Stimulated activated CD4-positive, alpha-beta T cell treated with anti-CD3 and anti-CD28 coated beads, Interleukin-4, amount 100 ng/mL, for 4 hours (primary cell): ENCODE measurements at regions not wholly inside any gene's neighbourhood (a gene's known extent, or its start where the extent isn't known, plus 50 kb on each side); places are given as distances from the start of the nearest gene placed in this dataset.
"Not testable (repeated sequence)": the region's sequence is repeated elsewhere in the genome, so short reads cannot be mapped to it uniquely, and the experiment has no call there.

Experiments used
- DNase-seq, 2 experiments: peaks; one replicate each; pipeline ENCODE4 v3.0.0-alpha.2; 2020

DNA sequence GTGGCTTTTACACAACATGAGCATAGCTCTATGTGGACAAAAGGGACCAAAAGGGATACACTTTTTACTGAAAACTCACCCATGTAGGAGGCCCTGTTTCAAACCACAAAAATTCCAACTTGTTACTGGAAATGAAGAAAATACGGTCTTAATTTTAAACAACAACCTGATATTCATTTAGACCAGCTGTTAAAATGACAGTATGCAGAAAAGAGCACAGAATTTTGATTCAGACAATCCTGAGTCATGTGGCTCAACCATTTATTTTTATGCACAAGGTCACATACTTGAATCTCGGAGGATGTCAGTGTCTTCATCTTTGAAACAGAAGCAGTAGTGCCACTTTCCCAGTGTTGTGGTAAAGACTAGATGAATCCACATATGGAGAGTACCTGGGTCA lies 426.5 kb upstream of the NFE2L3 start:
- no peak for DNase-seq

DNA sequence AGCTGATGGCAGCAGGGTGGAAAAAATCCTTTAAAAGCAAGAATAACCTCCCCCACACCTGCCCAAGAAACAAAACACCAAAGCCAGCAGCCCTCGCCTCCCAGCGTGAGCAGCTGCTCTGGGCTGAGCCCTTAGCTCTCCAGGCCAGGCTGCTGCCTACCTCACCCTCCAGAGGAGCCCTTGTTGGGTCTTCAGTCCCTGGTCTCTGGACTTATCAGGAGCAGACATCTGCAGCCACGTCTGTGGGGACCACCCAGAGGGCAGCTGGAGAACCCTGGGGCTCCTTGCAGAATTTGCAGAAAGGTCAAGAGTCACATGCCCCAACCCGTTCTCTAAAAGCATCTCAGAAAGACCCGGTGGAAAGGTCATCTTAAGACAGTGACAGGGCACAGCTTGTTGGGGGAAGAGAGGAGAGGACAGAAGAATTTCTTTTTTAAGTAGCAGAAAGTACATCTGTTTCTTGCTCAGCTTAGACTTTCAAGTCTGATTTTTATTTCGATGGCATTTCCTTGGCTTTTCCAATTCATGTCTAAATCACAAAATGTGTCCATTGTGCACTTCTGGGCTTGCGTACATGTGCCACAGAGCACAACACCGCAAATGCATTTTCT lies 425.7 kb upstream of the NFE2L3 start:
- no peak for DNase-seq

DNA sequence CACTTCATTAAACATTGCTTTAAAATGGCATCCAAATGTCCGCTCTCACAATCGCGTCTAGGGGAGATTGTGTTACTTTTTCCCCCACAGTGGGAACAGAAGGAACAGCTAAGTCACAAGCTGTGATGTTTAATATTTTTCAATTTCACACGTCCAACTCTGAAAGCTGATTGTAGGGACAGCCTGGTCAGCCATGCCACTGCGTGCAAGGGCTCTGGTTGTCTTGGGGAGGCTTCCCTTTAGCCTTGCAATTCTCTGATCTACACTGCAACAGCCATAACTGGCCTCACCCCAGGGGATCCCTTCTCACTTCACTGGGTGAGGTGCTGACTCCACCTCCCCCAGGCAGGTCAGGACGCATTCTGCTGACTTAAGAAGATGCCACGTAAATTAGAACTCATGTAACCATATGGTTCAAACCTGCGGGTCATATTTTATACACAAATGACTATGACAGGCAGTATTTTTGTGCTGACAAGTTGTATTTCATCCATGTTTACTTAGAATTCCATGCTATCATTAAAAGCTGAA lies 425.2 kb upstream of the NFE2L3 start:
- DNase-seq: no peak

DNA sequence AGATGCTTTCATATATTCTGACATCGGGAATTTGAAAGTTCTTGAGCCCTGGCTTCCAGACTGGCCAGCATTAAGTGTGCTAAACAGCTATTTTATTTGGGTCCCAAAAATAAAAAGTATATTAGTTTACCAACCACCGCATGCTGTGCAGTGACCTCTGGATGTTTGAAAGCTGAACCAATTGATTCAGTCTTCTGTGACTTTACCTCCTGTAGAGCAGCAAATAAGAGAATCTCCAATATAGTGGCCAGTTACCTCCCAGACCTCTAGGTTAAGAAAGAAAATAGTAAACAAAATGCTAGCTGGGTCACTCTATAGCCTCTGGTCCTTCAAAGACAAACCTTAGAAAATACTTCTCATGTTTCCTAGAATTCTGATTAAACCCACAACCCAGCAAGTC lies 424.6 kb upstream of the NFE2L3 start:
- DNase-seq: no peak

DNA sequence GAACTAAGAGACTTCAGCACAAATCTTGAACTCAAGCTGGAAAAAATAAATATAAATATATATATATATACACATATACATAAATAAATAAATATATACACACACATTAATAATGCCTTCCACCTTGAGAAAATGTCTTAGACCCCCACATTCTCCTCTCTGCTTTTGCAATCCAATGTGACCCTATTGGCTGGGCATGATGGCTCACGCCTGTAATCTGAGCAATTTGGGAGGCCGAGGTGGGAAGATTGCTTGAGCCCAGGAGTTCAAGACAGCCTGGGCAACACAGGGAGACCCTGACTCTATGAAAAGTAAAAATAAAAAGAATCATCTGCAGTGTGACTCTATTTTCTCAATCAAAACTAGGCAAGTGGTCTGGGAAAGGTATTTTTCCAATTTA lies 424.1 kb upstream of the NFE2L3 start:
- DNase-seq: no peak

DNA sequence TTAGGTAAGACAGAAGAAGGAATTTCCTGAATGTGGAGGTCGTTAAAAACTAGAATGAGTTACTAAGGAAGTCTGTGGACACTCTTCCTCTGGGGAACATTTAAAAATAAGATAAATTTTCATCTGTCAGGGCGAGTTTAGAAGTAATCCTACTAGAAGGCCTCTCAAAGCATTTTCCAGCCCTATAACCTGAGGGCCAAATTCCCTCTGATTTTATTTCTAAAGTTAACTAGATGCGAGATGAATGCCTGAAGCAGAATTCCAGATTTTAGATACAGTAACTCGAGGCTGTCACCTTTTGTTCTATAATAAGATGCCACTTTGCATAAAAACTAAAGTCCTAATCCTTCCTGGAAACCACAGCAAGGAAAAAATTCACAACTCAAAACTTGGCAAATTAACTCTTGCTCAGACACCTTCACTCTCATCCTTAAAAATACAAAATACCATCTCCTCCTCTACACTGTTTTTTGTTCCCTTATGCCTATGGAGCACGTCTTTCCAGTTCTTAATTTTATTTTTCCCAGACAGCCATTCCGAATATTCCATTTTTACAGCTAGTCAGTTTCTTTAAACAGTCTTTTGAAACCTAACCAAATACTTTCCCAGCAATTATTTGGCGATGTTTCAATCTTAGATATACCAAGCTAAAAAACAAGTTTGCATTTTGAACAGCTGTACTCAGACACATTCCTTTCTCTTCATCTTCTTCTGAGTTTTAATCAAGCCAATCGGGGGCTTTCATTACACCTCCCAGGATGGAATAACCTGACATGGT lies 420.7 kb upstream of the NFE2L3 start:
- DNase-seq: no peak

DNA sequence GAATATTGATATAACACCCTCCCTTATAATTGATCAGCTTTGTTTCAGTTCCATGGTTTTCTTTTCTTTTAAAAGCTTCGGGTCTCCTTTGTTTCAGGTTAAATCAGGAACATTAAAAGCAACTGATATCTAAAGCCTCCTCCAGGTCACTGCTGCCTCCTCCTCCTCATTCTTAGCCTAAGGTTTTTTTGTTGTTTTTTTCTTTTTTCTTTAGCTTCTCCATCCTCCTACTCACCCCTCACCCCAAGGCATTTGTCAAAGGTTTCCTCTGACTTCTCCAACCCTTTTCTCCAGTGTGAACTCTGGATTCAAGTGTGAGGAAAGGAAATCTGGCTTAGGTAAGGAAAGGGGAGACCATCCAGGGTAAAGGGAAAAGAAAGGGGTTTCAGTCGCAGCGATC lies 420.2 kb upstream of the NFE2L3 start:
- DNase-seq: no peak

DNA sequence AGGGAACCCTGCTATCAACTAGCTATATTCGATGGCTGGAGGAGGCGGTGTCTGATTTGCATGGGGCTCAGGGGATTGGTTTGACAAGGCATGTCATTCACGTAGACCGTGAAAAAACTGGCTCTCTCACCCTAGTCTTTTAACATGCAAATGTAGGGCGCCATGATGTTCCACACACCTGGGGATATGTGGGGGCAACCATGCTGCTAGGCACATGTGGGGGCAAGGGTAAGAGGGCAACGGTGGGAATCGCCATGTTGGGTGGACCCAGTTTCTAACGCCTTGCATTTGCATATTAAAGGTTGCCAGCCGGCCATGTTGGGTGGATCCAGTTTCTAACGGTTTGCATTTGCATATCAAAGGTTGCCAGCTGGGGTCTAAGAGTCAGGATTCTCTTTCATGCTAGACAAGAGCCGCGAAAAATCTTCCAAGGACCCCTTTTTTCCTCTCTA lies 419.2 kb upstream of the NFE2L3 start:
- DNase-seq: no peak

DNA sequence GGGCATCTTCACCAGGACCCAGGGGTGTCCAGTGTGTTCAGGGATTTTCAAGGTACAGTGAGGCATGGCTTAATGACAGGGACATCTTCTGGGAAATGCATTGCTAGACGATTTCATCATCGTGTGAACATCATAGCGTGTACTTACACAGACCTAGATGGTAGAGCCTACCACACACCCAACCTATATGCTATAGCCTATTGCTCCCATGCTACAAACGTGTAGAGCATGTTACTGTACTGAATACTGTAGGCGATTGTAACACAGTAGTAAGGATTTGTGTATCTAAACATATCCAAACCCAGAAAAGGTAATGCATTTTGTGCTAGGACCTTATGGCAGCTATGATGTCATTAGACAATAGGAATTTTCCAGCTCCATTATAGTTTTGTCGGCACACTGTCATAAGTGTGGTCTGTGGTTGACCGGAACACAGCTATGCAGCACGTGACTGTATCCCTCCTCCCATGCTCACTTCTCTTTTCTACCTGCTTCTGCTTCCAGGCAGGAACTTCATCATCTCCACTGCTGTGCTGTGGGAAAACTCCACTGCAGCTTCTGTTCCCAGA lies 416.2 kb upstream of the NFE2L3 start:
- DNase-seq: no peak

DNA sequence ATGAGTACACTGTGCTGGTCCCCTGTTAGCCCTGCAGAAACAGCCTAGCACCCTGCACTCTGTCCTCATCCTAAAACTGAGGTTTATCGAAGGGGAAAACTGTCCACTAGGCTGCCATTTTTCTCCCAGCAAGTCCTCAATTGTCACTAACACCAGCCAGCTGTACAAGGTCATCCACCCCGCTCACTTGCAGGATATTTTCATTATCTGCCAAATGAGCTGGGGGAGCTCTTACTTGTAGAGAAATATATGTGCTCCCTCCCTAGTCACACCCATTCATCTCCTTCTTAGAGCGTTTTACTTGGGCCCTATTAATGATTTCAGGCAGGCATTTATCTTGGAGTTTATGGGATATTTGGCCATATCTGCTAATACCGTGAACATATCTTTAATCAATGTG lies 413.5 kb upstream of the NFE2L3 start:
- DNase-seq: no peak

DNA sequence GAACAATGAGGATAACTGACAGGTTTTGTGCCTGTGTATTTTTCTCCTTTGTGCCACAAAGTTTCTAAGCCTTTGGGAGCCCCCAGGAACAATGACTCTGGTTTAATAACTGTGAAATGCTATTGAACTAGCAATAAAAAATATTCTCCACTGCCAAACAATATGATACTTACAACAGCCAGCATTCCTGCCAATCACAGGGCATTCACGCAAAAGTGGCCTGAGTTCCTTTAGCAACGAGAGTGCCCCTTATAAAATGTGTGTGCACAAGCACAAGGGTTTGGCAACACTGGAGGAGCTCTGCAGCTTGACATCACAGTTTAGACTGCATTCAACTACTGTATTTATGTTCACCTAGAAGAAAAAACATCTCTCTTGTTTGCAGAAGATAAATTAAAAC lies 412.9 kb upstream of the NFE2L3 start:
- DNase-seq: no peak

DNA sequence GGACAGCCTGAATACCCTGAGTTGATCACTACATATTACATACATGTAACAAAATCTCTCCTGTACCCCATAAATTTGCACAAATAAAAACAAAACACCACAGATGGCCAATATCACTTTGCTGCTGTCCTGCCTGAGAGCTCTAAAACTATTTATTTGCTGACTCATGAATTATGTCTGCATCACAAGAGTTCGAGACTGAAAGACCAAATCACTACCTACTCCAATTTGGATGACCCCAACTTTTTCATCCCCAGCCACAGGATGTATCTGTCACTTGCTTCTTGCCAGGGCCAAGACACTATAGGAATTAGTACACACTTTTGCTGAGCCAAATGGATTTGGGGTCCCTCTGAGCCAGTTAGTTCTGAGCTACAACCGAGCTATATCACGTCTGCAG lies 409.7 kb upstream of the NFE2L3 start:
- DNase-seq: no peak

DNA sequence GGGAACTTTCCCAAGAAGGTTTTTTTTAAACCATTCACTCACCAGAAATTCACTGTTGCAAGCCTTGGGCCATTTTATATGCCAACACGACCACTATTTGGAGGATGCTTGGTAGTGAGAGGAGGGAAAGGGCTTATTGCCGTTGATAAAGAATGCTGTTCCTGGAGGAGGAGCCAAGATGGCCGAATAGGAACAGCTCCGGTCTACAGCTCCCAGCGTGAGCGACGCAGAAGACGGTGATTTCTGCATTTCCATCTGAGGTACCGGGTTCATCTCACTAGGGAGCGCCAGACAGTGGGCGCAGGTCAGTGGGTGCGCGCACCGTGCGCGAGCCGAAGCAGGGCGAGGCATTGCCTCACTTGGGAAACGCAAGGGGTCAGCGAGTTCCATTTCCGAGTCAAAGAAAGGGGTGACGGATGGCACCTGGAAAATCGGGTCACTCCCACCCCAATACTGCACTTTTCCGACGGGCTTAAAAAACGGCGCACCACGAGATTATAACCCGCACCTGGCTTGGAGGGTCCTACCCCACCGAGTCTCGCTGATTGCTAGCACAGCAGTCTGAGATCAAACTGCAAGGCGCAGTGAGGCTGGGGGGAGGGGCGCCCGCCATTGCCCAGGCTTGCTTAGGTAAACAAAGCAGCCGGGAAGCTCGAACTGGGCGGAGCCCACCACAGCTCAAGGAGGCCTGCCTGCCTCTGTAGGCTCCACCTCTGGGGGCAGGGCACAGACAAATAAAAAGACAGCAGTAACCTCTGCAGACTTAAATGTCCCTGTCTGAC lies 408.1 kb upstream of the NFE2L3 start:
- not testable (repeated sequence) for DNase-seq

DNA sequence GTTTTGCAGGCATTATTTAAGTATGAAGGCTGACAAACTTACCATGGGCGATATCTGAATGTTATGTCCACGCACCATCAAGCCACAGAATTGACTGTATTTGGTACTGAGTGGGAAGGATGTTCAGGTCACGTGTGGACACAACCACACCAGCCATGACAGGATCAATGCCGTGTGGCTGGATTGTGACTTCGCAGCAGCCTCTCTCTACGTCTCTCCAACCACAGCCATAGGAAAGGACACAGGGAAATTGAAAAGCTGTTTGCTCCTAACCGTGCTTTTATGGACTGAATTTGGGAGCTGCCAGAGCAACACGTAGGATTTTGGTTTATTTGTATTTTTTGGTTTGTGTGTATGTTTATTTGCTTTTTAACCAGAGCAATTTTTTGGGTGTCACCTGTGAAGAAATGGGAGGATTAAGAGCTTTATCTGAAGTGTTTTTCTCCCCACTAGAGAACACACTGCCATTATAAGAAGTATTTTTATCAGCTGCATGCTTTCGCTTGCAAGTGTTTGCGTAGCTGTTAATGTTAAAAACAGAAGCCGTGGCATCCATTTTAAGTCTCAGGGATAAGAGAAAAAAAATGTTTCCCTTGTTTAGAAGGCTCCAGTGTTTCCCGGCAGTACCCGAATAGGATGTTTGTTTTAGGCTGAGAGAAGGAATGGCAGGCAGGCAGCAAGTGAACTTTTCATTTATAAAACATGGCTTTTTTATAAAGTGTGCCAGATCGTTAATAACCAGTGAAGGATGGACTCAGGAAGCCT lies 401.1 kb upstream of the NFE2L3 start:
- no peak for DNase-seq

DNA sequence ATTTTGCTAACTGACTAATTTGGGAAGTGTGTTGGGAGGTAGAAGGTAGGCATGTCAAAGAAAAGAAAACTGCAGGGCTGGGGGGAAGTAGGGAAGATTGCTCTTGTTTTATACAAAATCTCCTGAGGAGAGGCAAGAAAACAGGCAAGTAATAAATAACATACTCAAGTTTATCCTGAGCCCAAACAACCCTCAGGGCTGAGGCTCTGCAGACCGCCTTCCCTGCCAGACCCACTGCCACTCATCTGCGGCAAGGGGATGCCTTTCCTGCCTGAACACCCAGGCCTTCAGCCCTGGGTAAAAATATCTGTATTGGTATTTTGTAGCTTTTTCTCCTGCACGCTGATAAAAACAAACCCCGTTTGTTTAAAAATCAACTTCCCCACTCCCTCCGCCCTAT lies 399.8 kb upstream of the NFE2L3 start:
- no peak for DNase-seq

DNA sequence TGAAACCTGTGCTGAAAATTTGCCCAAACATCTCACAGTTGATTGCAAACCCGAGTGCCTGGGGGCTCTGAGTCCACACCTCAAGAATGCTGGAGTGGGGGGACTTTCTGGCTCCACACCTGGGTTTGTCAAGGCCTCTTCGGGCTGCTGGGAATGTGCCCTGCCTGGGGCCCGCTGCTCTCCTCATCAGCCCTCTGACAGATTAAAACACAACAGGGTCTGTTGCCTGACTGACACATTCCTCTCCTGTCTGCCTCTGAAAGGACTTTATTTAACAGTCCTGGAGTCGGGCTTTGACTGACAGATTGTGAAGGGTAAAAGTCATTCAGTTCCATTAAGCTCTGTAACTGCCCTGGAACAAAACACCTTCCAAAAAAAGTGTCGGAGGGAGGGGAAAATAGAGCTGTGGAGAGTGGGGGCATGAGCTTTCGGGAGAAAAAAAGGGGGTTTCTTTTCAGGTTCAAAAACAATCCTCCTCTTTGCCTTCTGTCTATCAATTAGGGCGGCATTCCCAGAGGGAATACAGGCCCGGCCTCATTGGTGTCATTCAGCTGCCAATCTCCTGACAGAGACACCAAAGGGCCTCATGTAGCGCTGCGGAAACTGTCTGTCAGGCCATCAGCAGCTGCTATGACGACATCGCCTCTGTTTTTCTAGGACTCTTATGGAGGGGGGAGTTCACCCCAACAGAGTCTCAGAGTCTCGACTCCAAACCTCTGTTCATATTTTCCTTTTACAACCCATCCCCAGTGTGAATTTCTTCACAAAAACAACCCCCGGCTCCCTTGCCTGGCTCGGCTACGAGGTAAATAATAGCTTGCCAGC lies 398.8 kb upstream of the NFE2L3 start:
- no peak for DNase-seq

DNA sequence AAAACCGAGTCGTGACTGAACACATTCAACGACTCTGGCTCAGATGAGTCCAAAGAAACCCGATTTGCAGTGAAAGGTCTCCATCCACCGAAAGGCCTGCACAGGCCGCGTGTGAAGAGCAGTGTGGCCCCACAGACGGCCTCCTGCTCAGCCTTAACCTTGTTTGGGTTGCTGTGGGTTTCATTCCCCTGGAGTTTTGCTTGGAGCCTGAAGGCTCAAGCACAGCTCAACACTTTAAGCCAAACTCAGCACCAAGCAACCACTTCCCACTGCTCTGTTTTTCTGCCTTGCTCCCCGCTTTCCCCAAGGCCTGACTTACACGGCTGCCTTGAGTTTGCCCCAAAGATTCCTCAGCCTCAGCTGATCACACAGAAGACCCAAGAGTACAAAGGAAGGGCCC lies 398.2 kb upstream of the NFE2L3 start:
- no peak for DNase-seq

DNA sequence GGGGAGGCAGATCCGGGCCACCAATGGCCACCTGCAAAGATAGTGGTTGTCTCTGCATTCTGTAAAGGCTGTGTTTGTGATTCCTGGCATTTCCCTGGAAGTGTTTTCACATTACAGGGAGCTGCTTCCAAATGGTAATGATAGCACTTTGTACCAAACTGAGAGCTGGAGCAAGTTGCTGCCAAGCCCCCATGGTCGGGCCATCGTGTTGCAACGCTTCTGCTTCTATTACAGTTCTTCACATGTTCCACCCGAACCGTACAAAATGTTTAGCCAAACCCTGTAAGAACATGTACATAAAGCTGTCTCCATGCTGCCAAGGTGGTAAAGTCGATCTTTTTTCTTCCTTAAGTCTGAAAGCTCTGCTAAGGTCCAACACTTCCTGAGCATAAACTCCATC lies 397.7 kb upstream of the NFE2L3 start:
- DNase-seq: no peak

DNA sequence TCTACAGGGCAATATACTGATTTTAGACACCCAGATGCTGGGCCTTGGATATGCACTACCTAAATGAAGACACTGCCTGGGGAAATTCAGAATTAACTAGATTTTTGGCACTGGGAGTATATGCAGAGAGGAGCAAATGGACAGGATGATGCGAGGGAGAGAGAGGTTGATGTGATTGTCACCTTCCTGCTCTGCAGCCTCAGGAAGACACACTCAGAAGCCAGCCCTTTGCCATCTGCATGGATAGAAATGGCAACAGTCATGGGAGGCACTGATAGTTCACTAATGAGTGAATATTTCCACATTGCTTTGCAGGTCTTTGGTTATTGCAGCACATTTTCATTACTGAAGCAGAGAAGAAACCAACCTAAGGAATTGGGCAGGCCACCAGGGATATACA lies 397.2 kb upstream of the NFE2L3 start:
- no peak for DNase-seq

DNA sequence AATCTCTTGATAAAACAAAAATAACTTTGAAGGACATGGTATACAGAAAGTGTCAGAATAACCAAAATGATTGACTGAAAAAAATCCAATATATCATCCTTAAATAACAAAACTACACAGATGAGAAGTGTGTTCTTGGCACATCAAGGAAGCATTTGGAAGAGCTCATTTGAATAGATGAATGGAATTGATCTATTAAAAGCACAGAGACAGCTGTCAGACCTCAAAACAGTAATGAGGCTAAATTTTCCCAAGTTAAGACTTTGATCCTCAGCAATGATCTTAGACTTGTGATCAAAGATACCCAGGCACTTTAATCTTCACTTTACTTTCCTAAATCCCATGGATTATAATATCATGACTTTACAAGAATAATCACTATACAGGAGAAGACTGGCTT lies 395.4 kb upstream of the NFE2L3 start:
- DNase-seq: no peak

DNA sequence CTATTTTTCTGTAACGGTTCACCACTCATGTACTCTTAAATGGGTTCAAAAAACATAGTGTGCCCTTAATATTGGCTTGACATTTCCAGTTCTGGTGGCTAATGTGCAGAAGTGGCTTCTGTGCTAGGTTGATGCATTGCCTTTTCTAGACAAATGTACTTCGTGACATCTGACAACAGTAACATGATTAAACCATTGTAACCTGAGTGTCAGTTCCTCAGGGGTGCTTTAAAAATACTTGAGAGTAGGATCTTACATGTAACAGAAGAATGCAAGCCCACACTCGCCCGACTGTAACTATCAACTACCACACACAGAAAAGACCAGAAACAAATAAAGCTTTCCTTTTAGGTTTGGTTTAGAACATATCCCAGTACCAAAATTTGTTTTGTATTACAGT lies 393.4 kb upstream of the NFE2L3 start:
- DNase-seq: no peak

DNA sequence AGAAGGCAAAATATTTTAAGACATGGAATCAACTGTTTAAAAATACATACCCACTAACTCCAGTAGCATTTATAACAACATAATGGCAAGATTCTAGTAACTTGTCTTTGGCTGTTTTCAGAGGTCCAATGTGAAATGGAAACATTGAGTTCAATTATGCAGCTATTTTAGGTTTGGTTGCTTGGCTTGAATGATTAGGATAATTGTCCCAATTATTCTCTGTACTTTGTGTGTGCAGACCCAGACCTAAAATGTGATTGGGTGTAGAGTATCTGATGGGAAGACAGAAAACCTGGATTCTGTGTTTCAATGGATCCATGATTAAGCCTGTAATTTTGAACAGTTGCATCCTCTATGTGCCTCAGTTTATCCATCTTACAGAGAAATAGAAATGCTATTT lies 392.7 kb upstream of the NFE2L3 start:
- DNase-seq: no peak
